Neural cell (in vitro differentiated cells): ENCODE measurements at regions not wholly inside any gene's neighbourhood (a gene's known extent, or its start where the extent isn't known, plus 50 kb on each side); places are given as distances from the start of the nearest gene placed in this dataset.

ENCODE experiments used
- small RNA-seq, 3 experiments: library from RNA; depleted of rRNA; stranded (forward); fragments of <200 nt; gene quantifications; one replicate each; pipeline ENCODE3, GENCODE V24; 2012

Small RNA genes in the stretch of these regions (small RNA-seq; reads per million reads assigned to genes)
- 0 reads per million in 3 experiments for gene AL445193.1
